Activated CD4-positive, alpha-beta T cell treated with anti-CD3 and anti-CD28 coated beads for 36 hours (primary cell): ENCODE measurements at regions not wholly inside any gene's neighbourhood (a gene's known extent, or its start where the extent isn't known, plus 50 kb on each side); places are given as distances from the start of the nearest gene placed in this dataset.
"Not testable (repeated sequence)": the region's sequence is repeated elsewhere in the genome, so short reads cannot be mapped to it uniquely, and the experiment has no call there.

Experiments used
- ATAC-seq: fragments of 200-7000 bp; cut with Tn5 transposase; one replicate; pipeline ENCODE4 v1.10.0; 2021; ENCODE audit warnings: mild to moderate bottlenecking, moderate library complexity
- CTCF ChIA-PET: fragments of 350-600 bp; sonication (Branson Sonifier 250); formaldehyde crosslinking; loops from one replicate; lab custom pipeline; 2021; ENCODE audit warnings: antibody characterized with exemption; lab: Charles Lee
- POLR2A ChIA-PET: fragments of 350-600 bp; sonication (Branson Sonifier 250); formaldehyde crosslinking; loops from one replicate; lab custom pipeline; 2021; ENCODE audit warnings: antibody characterized with exemption, inconsistent platforms; lab: Charles Lee
- DNase-seq: peaks from one replicate; pipeline ENCODE4 v3.0.0-alpha.2; 2020
- H3K27ac Mint-ChIP-seq: one replicate; pipeline ENCODE4 v1.8.0; 2021; ENCODE audit warnings: mixed read lengths
- H3K27me3 Mint-ChIP-seq: one replicate; pipeline ENCODE4 v1.8.0; 2021; ENCODE audit warnings: mixed read lengths
- H3K36me3 Mint-ChIP-seq: one replicate; pipeline ENCODE4 v1.8.0; 2021; ENCODE audit warnings: low read depth, mixed read lengths
- H3K4me1 Mint-ChIP-seq: one replicate; pipeline ENCODE4 v1.8.0; 2021; ENCODE audit warnings: mixed read lengths
- H3K4me3 Mint-ChIP-seq: one replicate; pipeline ENCODE4 v1.8.0; 2021; ENCODE audit warnings: mild to moderate bottlenecking, moderate library complexity, mixed read lengths
- H3K9me3 Mint-ChIP-seq: one replicate; pipeline ENCODE4 v1.8.0; 2021; ENCODE audit warnings: low read depth, mixed read lengths
- intact Hi-C, 2 experiments: fragments of 100-400 bp; cut with DNase I in 1 of 2; cut with micrococcal nuclease in 1 of 2; formaldehyde crosslinking; loops; one replicate each; pipeline versions ENCODE4 v1.14.2 to v1.15.1; 2022 to 2024; cut with DNase I, micrococcal nuclease

DNA sequence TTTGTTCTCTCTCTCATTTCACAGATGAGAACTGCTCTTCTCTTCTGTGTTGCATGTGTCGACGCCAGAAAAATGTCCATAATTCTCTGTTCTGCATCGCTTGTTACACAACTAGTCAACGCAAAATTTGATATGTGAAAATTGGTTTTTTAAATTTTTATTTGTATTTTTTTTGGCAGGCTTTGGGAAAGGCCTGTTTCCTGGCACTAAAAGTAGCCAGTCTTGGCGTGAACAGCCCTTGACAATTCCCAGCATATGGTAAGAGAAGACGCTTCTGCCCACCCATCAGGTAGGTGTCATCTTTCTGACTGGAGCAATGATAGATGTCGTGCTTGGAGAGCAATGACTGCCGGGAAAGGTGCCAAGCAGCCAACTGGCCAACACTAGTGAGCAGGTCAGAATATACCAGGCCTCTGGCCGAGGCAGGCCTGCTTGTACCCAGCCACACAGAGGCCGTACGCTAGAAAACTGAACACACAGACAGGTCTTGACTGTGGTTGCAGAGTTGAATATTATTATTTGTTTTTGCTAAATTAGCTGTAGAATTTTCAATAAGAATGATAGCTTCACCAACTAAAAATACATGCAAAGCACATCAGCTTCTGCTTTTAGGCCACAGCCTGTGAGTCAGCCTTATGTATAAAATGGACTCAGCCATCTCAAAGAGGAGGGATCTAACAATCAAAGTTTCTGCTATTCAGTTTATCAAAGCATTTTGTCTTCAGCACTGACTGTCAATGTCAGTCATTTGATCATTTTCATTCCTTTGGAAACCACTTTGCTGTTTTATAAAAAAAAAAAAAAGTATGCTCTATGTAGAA lies 837.5 kb downstream of the MCTP2 start:
- ATAC-seq (no peak), DNase-seq (no peak)
- no peaks in the 10 kb centered on the region for H3K27me3 Mint-ChIP-seq
- CTCF ChIA-PET, result no interaction called here
- no peak overlapping the region for H3K4me3 Mint-ChIP-seq
- peaks cover 5% of the 10 kb centered on the region for H3K9me3 Mint-ChIP-seq
- no peak overlapping the region for H3K27ac Mint-ChIP-seq
- no peaks in the 10 kb centered on the region for H3K4me1 Mint-ChIP-seq
- no peaks in the 10 kb centered on the region for H3K36me3 Mint-ChIP-seq
- POLR2A ChIA-PET, result no interaction called here
- intact Hi-C loops, result no loop called here

GRCh38 chr15:95075792-95076677 lies 844.7 kb downstream of the MCTP2 start:
- Mint-ChIP-seq H3K27ac (no peak overlapping the region), H3K4me3 (no peak overlapping the region), H3K27me3 (no peaks in the 10 kb centered on the region), H3K36me3 (no peaks in the 10 kb centered on the region), H3K9me3 (peaks cover 4% of the 10 kb centered on the region), H3K4me1 (no peaks in the 10 kb centered on the region)
- ATAC-seq (no peak), DNase-seq (no peak)
- CTCF ChIA-PET, result no interaction called here
- POLR2A ChIA-PET, result no interaction called here
- intact Hi-C loops, result loop anchor here in 1 of 2 experiments (10.0 kb wide), 1 partner anchor 61 kb away; no protein-coding TSS in a partner anchor

- H3K27me3 Mint-ChIP-seq, result no peaks in the 10 kb centered on the region
- CTCF ChIA-PET, result no interaction called here
- ATAC-seq (no peak), DNase-seq (no peak)
- peaks cover 4% of the 10 kb centered on the region for H3K9me3 Mint-ChIP-seq
- no peak overlapping the region for H3K27ac Mint-ChIP-seq
- no peaks in the 10 kb centered on the region for H3K36me3 Mint-ChIP-seq
- H3K4me1 Mint-ChIP-seq, result no peaks in the 10 kb centered on the region
- no peak overlapping the region for H3K4me3 Mint-ChIP-seq
- intact Hi-C loops, result loop anchor here in 1 of 2 experiments (10.0 kb wide), 1 partner anchor 62 kb away; no protein-coding TSS in a partner anchor
- POLR2A ChIA-PET, result no interaction called here
Measured at GRCh38 chr15:95076678-95076990, 845.3 kb downstream of the MCTP2 start.

DNA sequence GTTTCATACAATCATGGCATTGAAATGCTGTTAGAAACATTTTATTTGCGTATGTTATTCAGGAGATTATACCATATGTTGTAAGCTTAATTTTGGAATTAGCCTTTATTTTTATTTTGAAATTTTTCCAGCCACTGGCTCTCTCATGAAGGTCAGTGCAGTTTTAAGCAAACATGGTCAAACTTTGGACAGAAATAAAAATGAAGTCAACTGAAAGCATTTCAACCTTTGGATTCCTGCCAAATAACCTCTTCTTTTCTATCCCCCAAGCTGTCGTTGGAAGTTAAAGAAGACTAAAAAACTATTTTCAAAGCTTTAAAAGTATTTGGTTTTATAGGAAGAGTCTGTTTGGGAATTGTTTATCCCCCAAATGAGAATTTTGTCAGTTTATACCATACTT lies 846.6 kb downstream of the MCTP2 start:
- H3K4me3 Mint-ChIP-seq, result no peak overlapping the region
- no peak overlapping the region for H3K27ac Mint-ChIP-seq
- no peaks in the 10 kb centered on the region for H3K4me1 Mint-ChIP-seq
- intact Hi-C loops, result loop anchor here in 1 of 2 experiments (10.0 kb wide), 1 partner anchor 63 kb away; no protein-coding TSS in a partner anchor
- no peaks in the 10 kb centered on the region for H3K36me3 Mint-ChIP-seq
- ATAC-seq (no peak), DNase-seq (no peak)
- H3K27me3 Mint-ChIP-seq, result no peaks in the 10 kb centered on the region
- CTCF ChIA-PET, result no interaction called here
- peaks cover 4% of the 10 kb centered on the region for H3K9me3 Mint-ChIP-seq
- POLR2A ChIA-PET, result no interaction called here

- H3K27me3 Mint-ChIP-seq, H3K9me3 Mint-ChIP-seq, H3K4me3 Mint-ChIP-seq, CTCF ChIA-PET, H3K27ac Mint-ChIP-seq, DNase-seq, H3K4me1 Mint-ChIP-seq, ATAC-seq, intact Hi-C loops, POLR2A ChIA-PET, H3K36me3 Mint-ChIP-seq: not testable (repeated sequence)
Measured at GRCh38 chr15:95080228-95080627, 848.9 kb downstream of the MCTP2 start.

- CTCF ChIA-PET, result no interaction called here
- no peak overlapping the region for H3K27ac Mint-ChIP-seq
- intact Hi-C loops, result no loop called here
- peaks cover 1% of the 10 kb centered on the region for H3K9me3 Mint-ChIP-seq
- H3K36me3 Mint-ChIP-seq, result no peaks in the 10 kb centered on the region
- H3K27me3 Mint-ChIP-seq, result no peaks in the 10 kb centered on the region
- ATAC-seq, result no peak
- POLR2A ChIA-PET, result no interaction called here
- DNase-seq, result no peak
- no peak overlapping the region for H3K4me3 Mint-ChIP-seq
- no peaks in the 10 kb centered on the region for H3K4me1 Mint-ChIP-seq
Measured at GRCh38 chr15:95085056-95085455, 853.7 kb downstream of the MCTP2 start.

GRCh38 chr15:95086531-95087252 lies 855.3 kb downstream of the MCTP2 start:
- intact Hi-C loops, result no loop called here
- DNase-seq, result no peak
- no peak for ATAC-seq
- Mint-ChIP-seq H3K4me3 (no peak overlapping the region), H3K9me3 (no peaks in the 10 kb centered on the region), H3K27ac (no peak overlapping the region), H3K4me1 (no peaks in the 10 kb centered on the region), H3K27me3 (no peaks in the 10 kb centered on the region), H3K36me3 (no peaks in the 10 kb centered on the region)
- POLR2A ChIA-PET, result no interaction called here
- CTCF ChIA-PET, result no interaction called here

DNA sequence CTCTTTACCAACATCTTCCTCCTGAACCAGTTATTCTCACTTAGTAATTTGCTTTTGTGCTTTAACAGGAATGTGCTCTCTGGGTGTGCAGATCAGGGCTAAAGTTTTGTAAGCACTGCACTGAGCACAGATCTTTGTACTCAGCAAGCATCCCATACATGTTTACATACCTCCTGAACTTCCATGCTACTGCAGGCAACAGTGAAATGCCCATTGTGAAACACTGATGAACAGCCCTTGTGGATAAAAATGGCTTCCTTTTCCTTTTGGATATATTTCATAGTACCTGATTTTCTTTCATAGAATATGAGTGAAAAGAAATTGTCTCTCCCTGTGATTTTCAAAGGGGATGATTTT lies 855.9 kb downstream of the MCTP2 start:
- H3K4me3 Mint-ChIP-seq, result no peak overlapping the region
- DNase-seq (no peak), ATAC-seq (no peak)
- ChIA-PET POLR2A (no interaction called here), CTCF (no interaction called here)
- intact Hi-C loops, result no loop called here
- H3K27me3 Mint-ChIP-seq, result no peaks in the 10 kb centered on the region
- H3K27ac Mint-ChIP-seq, result no peak overlapping the region
- H3K4me1 Mint-ChIP-seq, result no peaks in the 10 kb centered on the region
- no peaks in the 10 kb centered on the region for H3K36me3 Mint-ChIP-seq
- H3K9me3 Mint-ChIP-seq, result no peaks in the 10 kb centered on the region

GRCh38 chr15:95091444-95091843 lies 860.1 kb downstream of the MCTP2 start:
- Mint-ChIP-seq H3K9me3 (no peaks in the 10 kb centered on the region), H3K4me3 (no peak overlapping the region), H3K27me3 (no peaks in the 10 kb centered on the region), H3K4me1 (no peaks in the 10 kb centered on the region), H3K36me3 (no peaks in the 10 kb centered on the region), H3K27ac (no peak overlapping the region)
- intact Hi-C loops, result no loop called here
- ATAC-seq (no peak), DNase-seq (no peak)
- ChIA-PET POLR2A (no interaction called here), CTCF (no interaction called here)

- DNase-seq, result no peak
- ChIA-PET POLR2A (no interaction called here), CTCF (no interaction called here)
- ATAC-seq, result no peak
- H3K27ac Mint-ChIP-seq, result no peak overlapping the region
- H3K4me1 Mint-ChIP-seq, result no peaks in the 10 kb centered on the region
- H3K9me3 Mint-ChIP-seq, result no peaks in the 10 kb centered on the region
- no peak overlapping the region for H3K4me3 Mint-ChIP-seq
- intact Hi-C loops, result no loop called here
- H3K36me3 Mint-ChIP-seq, result no peaks in the 10 kb centered on the region
- no peaks in the 10 kb centered on the region for H3K27me3 Mint-ChIP-seq
Measured at GRCh38 chr15:95095250-95095649, 863.9 kb downstream of the MCTP2 start.

- H3K9me3 Mint-ChIP-seq, result peaks cover 2% of the 10 kb centered on the region
- no peaks in the 10 kb centered on the region for H3K4me1 Mint-ChIP-seq
- POLR2A ChIA-PET, result no interaction called here
Measured at GRCh38 chr15:95096651-95097050, 865.3 kb downstream of the MCTP2 start.

More at GRCh38 chr15:95096651-95097050, 865.3 kb downstream of the MCTP2 start:
- Mint-ChIP-seq H3K4me3 (no peak overlapping the region), H3K27me3 (no peaks in the 10 kb centered on the region), H3K36me3 (no peaks in the 10 kb centered on the region), H3K27ac (no peak overlapping the region)
- intact Hi-C loops, result no loop called here
- CTCF ChIA-PET, result no interaction called here
- DNase-seq, result no peak
- ATAC-seq, result no peak
